GM12891 (cell line): ENCODE measurements at regions not wholly inside any gene's neighbourhood (a gene's known extent, or its start where the extent isn't known, plus 50 kb on each side); places are given as distances from the start of the nearest gene placed in this dataset.
"Not testable (repeated sequence)": the region's sequence is repeated elsewhere in the genome, so short reads cannot be mapped to it uniquely, and the experiment has no call there.

Experiments
- DNase-seq: peaks from one replicate; pipeline ENCODE4 v3.0.0; 2011; ENCODE audit warnings: low spot score; ENCODE audit not compliant: insufficient read length
- FAIRE-seq: peaks from 2 replicates; lab custom pipeline; 2011; peaks lifted over from hg19 to GRCh38; lab: Jason Lieb, UNC
- PAX5 ChIP-seq: IDR thresholded peaks from 2 replicates; pipeline ENCODE4 v1.6.1; 2011; ENCODE audit warnings: low read length, moderate library complexity, mild to moderate bottlenecking; ENCODE audit not compliant: insufficient read depth, severe bottlenecking
- POLR2A ChIP-seq: IDR thresholded peaks from 2 replicates; pipeline ENCODE4 v1.6.1; 2011; ENCODE audit warnings: low read depth, low read length, control low read depth
- POLR2AphosphoS5 ChIP-seq: IDR thresholded peaks from 2 replicates; pipeline ENCODE4 v1.6.1; 2011; ENCODE audit warnings: low read depth, low read length, control low read depth
- POU2F2 ChIP-seq: IDR thresholded peaks from 2 replicates; pipeline ENCODE4 v1.6.1; 2011; ENCODE audit warnings: low read depth, mild to moderate bottlenecking, control low read depth, low read length, moderate library complexity
- SPI1 ChIP-seq: IDR thresholded peaks from 2 replicates; pipeline ENCODE4 v1.6.1; 2011; ENCODE audit warnings: low read depth, low read length, control low read depth
- TAF1 ChIP-seq: IDR thresholded peaks from 2 replicates; pipeline ENCODE4 v1.6.1; 2011; ENCODE audit warnings: low read depth, low read length, control low read depth

GRCh38 chr2:238603596-238603995, 176.9 kb downstream of the ASB1 start:
- DNase-seq: no peak
- no peak for FAIRE-seq

GRCh38 chr2:238606311-238606710, 179.6 kb downstream of the ASB1 start:
- no peak for TF ChIP-seq POLR2A
- TF ChIP-seq SPI1: no peak
- no peak for TF ChIP-seq POU2F2
- TF ChIP-seq TAF1: no peak
- no peak for TF ChIP-seq PAX5
- no peak for TF ChIP-seq POLR2AphosphoS5
- no peak for DNase-seq
- no peak for FAIRE-seq

More at GRCh38 chr2:238603596-238603995, 176.9 kb downstream of the ASB1 start:
- TF ChIP-seq POLR2A (no peak), PAX5 (no peak), TAF1 (no peak), POLR2AphosphoS5 (no peak), SPI1 (no peak), POU2F2 (no peak)

- FAIRE-seq: no peak
- TF ChIP-seq PAX5 (no peak), TAF1 (no peak), POLR2A (no peak), POU2F2 (no peak), POLR2AphosphoS5 (no peak), SPI1 (no peak)
Measured at GRCh38 chr2:238613610-238614009, 186.9 kb downstream of the ASB1 start.

DNA sequence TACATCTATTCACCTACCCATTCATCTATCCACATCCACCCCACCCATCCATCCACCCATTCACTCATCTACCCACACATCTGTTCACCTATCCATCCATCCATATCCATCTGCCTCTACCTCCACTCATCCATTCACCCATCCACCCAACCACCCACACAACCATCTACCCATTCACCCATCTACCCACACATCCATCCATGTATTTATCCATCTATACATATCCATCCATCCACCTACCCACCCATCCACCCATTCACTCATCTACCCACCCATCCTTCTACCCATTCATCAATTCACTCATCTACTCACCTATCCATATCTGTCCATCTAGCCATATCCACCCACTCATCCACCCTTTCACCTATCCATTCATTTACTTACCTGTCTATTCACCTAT, 187.6 kb downstream of the ASB1 start:
- TF ChIP-seq POU2F2 (no peak), TAF1 (no peak), POLR2AphosphoS5 (no peak), POLR2A (no peak), SPI1 (no peak), PAX5 (no peak)
- no peak for DNase-seq
- no peak for FAIRE-seq

More at GRCh38 chr2:238613610-238614009, 186.9 kb downstream of the ASB1 start:
- no peak for DNase-seq

DNA sequence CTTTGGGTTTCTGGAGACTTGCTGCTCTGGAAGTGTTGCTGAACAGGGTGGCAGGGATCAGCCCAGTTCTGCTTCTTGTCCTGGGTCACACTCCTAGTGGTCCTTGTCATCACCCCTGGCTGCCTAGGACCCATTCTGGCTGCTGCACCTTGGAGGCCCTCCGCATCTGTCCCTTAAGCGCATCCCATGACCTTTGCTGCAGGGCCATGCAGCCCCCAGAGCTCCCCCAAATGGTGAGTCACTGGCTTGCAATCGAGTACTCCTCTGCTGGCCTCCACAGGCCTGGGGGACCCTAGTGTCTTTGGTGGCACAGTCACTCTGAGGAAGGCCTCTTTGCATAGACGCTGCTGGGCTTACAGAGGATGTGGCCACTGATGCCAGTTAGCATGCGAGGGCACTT, 188.5 kb downstream of the ASB1 start:
- TF ChIP-seq POLR2A: no peak
- TF ChIP-seq PAX5: no peak
- TF ChIP-seq POLR2AphosphoS5: no peak
- FAIRE-seq (no peak), DNase-seq (no peak)

- FAIRE-seq (no peak), DNase-seq (no peak)
- TF ChIP-seq SPI1 (no peak), POLR2A (no peak), TAF1 (no peak), POU2F2 (no peak), POLR2AphosphoS5 (no peak), PAX5 (no peak)
Measured at GRCh38 chr2:238616681-238617080, 190.0 kb downstream of the ASB1 start.

GRCh38 chr2:238618494-238619283, 192.0 kb downstream of the ASB1 start:
- DNase-seq, FAIRE-seq: not testable (repeated sequence)

DNA sequence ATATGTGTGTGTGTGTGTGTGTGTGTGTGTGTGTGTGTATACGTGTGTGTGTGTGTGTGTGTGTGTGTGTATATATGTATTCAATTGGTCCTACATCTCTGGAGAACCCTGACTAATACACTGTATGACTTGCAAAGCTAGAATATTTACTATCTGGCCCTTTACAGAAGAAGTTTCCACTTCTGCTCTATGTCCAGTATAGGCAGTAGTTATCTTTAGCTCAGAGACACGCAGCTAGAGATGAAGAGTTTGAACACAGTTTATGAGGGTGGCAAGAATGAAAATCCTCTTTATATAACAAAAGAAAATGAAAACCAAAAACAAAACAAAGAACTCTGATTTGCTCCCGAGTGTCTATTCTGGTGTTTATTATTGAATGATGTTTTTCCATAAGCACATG, 201.2 kb downstream of the ASB1 start:
- TF ChIP-seq POLR2AphosphoS5: no peak
- no peak for TF ChIP-seq PAX5
- TF ChIP-seq SPI1: no peak
- TF ChIP-seq POLR2A: no peak
- TF ChIP-seq POU2F2: no peak
- no peak for TF ChIP-seq TAF1
- DNase-seq: no peak
- no peak for FAIRE-seq

- DNase-seq: no peak
- TF ChIP-seq PAX5 (no peak), POU2F2 (no peak)
- no peak for FAIRE-seq
Measured at GRCh38 chr2:238629064-238629463, 202.3 kb downstream of the ASB1 start.

DNA sequence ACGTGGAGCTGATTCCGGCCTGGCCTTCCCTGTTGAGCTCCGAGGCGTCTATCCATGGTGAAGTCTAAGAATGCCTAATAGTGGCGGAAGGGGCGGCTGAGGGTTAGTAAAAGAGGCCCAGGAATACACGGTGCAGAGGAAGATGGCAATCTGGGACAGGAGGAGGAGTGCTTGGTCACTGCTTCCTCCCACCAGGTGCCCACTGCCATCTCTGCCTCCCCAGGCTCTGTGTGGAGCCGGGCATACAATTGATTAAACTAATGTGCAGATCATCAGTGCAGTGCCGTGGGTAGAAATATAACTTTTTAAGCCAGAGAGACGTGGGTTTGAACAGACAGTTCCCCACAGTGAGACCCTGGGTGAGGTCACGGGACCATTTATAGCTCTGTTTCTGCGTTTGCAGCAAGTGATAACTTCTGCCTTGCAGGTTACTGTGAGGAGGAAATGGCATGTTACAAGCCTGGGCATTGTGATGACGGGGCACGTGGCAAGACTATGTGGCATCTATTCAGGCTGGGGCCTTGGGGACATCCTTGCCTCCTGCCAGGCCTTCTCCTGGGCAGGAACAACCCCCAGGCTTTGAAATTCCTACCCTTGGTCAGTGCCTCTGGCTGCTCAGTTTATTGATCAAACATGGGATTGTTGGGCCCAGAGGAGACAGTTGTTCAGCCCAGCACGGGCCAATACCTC, 204.9 kb downstream of the ASB1 start:
- no peak for TF ChIP-seq POU2F2
- TF ChIP-seq TAF1: no peak
- no peak for TF ChIP-seq POLR2A
- TF ChIP-seq PAX5: no peak
- no peak for TF ChIP-seq SPI1
- no peak for TF ChIP-seq POLR2AphosphoS5
- DNase-seq (no peak), FAIRE-seq (no peak)
